Uterus (tissue), 3 donors: ENCODE measurements at regions not wholly inside any gene's neighbourhood (a gene's known extent, or its start where the extent isn't known, plus 50 kb on each side); places are given as distances from the start of the nearest gene placed in this dataset.

Experiments used
- DNase-seq, 2 donors: peaks; one replicate each; pipeline ENCODE4 v3.0.0-alpha.2; 2019 to 2020
- H3K27ac ChIP-seq, 2 donors: fragments of 200-600 bp; sonication (generic); 1 replicate in 1 of 2; 2 replicates in 1 of 2; pipeline ENCODE4 v1.5.1; 2016 to 2018
- H3K27me3 ChIP-seq, 2 donors: fragments of 200-600 bp; sonication (generic); one replicate each; pipeline ENCODE4 v1.5.1; 2018 to 2019; ENCODE audit warnings: control low read depth in 1 of 2
- H3K36me3 ChIP-seq, 2 donors: fragments of 200-600 bp; sonication (generic); one replicate each; pipeline ENCODE4 v1.5.1; 2019; ENCODE audit warnings: control low read depth in 1 of 2
- H3K4me1 ChIP-seq, 2 donors: fragments of 200-600 bp; sonication (generic); one replicate each; pipeline ENCODE4 v1.5.1; 2018 to 2019; ENCODE audit warnings: control low read depth in 1 of 2
- H3K4me3 ChIP-seq, 2 donors: fragments of 200-600 bp; sonication (generic); 1 replicate in 1 of 2; 2 replicates in 1 of 2; pipeline ENCODE4 v1.5.1; 2018 to 2019; ENCODE audit warnings: mild to moderate bottlenecking in 1 of 2
- H3K9me3 ChIP-seq, 2 donors: fragments of 200-600 bp; sonication (generic); one replicate each; pipeline ENCODE4 v1.5.1; 2019; ENCODE audit warnings: control low read depth in 1 of 2
- POLR2A ChIP-seq, 2 donors: fragments of 450-650 bp; IDR thresholded peaks; one replicate each; pipeline ENCODE4 v1.6.1; 2016; ENCODE audit warnings: antibody characterized with exemption in 2 of 2, mild to moderate bottlenecking in 1 of 2, moderate library complexity in 1 of 2
- intact Hi-C: fragments of 100-400 bp; cut with DNase I; formaldehyde crosslinking; loops from one replicate; pipeline ENCODE4 v1.15.1; 2023; ENCODE audit warnings: low total_unique reads
- TF ChIP-seq, protein P1 (sequence below), 4 experiments: fragments of 200-600 bp in 2 of 4; fragments of 450-650 bp in 2 of 4; sonication (generic) in 2 of 4; IDR thresholded peaks; one replicate each; pipeline ENCODE4 v1.5.1; 2016 to 2019; ENCODE audit warnings: antibody characterized with exemption in 4 of 4, mild to moderate bottlenecking in 2 of 4, moderate library complexity in 1 of 4
- donor health status: DM: yes; HTN: yes; CAD: no.

DNA sequence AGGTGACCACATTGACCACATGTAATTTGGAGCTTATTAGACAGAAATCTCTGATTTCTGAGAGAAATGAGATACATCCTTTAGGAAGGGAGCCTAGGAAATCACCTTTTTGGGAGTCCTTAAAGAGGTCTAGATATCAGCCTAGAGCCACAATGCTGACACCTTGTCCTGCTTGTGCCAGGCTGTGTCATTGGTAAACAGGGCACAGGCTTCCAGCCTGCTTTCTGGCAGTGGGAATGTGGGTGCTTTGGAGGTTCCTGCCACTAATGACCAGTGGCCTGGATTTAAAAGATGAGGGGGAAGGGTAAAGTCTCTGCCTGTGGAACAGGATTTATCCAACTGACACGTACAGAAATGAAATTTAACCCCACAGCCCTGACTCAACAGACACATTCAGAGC is 169.8 kb upstream of the KBTBD8 start:
- no peak for DNase-seq
- Histone ChIP-seq H3K9me3 (no peaks in the 10 kb centered on the region), H3K27me3 (no peaks in the 10 kb centered on the region), H3K4me3 (no peak overlapping the region), H3K36me3 (no peaks in the 10 kb centered on the region), H3K4me1 (no peaks in the 10 kb centered on the region), H3K27ac (no peak overlapping the region)
- intact Hi-C loops, result no loop called here
- no peak for TF ChIP-seq POLR2A (IDR thresholded peaks at IDR 0.05)
- TF ChIP-seq, protein P1, sequence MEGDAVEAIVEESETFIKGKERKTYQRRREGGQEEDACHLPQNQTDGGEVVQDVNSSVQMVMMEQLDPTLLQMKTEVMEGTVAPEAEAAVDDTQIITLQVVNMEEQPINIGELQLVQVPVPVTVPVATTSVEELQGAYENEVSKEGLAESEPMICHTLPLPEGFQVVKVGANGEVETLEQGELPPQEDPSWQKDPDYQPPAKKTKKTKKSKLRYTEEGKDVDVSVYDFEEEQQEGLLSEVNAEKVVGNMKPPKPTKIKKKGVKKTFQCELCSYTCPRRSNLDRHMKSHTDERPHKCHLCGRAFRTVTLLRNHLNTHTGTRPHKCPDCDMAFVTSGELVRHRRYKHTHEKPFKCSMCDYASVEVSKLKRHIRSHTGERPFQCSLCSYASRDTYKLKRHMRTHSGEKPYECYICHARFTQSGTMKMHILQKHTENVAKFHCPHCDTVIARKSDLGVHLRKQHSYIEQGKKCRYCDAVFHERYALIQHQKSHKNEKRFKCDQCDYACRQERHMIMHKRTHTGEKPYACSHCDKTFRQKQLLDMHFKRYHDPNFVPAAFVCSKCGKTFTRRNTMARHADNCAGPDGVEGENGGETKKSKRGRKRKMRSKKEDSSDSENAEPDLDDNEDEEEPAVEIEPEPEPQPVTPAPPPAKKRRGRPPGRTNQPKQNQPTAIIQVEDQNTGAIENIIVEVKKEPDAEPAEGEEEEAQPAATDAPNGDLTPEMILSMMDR (IDR thresholded peaks at IDR 0.05), result no peak

DNA sequence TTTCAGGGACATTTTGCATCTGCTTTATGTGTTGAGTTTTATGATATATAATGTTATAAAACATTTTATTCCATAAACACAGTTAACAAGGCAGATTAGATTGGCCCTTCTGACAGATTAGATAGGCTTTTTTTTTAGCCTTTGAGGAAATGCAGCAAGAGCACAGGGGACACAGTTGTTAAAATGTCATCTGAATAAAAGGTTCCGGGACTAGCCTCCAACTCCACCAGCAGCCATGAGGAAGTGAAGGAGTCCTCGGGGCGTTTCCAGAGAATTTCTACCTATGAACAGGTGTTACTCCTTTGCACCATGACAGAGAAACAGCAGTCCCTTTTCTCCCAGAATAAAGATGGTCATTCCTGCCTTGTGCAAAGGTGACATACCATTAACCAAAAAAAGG is 167.8 kb upstream of the KBTBD8 start:
- Histone ChIP-seq H3K27me3 (no peaks in the 10 kb centered on the region), H3K4me1 (no peaks in the 10 kb centered on the region), H3K36me3 (no peaks in the 10 kb centered on the region), H3K4me3 (no peak overlapping the region), H3K9me3 (no peaks in the 10 kb centered on the region), H3K27ac (no peak overlapping the region)
- intact Hi-C loops, result no loop called here
- DNase-seq, result no peak
- TF ChIP-seq, protein P1 (IDR thresholded peaks at IDR 0.05), result no peak
- TF ChIP-seq POLR2A (IDR thresholded peaks at IDR 0.05), result no peak

DNA sequence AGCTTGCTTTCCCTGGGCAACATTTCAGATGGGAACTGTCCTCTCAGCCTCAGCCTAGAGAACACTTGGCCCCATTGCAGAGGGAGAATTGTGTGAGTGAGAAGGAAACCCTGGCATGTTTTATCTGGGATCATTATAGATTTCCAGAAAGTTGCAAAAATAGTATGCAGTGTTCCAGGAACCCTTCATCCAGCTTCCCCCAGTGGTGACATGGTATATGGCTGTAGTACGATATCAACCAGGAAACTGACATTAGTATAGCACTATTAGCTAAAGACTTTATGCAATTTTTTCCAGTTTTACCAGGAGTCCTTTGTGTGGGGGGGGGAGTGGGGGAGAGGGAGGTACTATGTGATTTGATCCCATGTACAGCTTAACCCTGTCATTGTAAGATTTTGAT is 166.2 kb upstream of the KBTBD8 start:
- intact Hi-C loops, result no loop called here
- no peak for TF ChIP-seq POLR2A (IDR thresholded peaks at IDR 0.05)
- TF ChIP-seq, protein P1 (IDR thresholded peaks at IDR 0.05), result no peak
- no peaks in the 10 kb centered on the region for H3K27me3 ChIP-seq
- no peaks in the 10 kb centered on the region for H3K4me1 ChIP-seq
- DNase-seq, result no peak
- no peak overlapping the region for H3K4me3 ChIP-seq
- no peaks in the 10 kb centered on the region for H3K36me3 ChIP-seq
- H3K9me3 ChIP-seq, result no peaks in the 10 kb centered on the region
- H3K27ac ChIP-seq, result no peak overlapping the region

DNA sequence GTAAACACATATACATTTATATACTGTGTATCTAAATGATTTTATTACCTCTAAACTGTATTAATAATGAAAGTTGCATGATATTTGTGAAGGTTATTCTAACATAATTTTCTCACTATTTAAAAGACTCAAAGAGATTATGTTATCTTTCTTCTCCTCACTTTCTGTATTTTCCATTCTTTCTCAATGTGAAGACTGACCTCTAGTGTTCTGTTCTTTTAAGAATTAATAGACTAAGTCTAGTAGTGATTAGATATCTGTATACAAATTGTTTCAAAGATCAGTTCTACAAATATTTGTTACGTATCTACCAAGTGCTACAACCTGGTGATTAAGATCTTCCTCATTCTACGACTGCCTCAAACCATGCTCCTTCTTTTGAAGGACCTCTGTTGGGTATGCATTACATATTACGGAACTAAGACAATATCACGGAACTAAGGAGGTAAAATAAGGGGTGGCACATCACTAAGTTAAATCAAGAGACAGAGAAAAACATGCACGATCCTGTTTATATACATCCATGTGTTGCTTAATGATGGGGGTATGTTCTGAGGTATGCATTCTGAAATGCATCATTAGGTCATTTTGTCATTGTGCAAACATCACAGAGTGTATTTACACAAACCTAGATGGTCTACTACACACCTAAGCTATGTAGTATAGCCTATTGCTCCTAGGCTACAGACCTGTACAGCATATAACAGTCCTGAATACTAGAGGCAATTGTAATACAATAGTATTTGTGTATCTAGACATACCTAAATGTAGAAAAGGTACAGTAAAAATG is 161.5 kb upstream of the KBTBD8 start:
- no peaks in the 10 kb centered on the region for H3K4me1 ChIP-seq
- TF ChIP-seq, protein P1 (IDR thresholded peaks at IDR 0.05), result no peak
- no peak for TF ChIP-seq POLR2A (IDR thresholded peaks at IDR 0.05)
- no peaks in the 10 kb centered on the region for H3K36me3 ChIP-seq
- no peak overlapping the region for H3K27ac ChIP-seq
- no peak overlapping the region for H3K4me3 ChIP-seq
- no peak for DNase-seq
- intact Hi-C loops, result no loop called here
- no peaks in the 10 kb centered on the region for H3K27me3 ChIP-seq
- no peaks in the 10 kb centered on the region for H3K9me3 ChIP-seq

DNA sequence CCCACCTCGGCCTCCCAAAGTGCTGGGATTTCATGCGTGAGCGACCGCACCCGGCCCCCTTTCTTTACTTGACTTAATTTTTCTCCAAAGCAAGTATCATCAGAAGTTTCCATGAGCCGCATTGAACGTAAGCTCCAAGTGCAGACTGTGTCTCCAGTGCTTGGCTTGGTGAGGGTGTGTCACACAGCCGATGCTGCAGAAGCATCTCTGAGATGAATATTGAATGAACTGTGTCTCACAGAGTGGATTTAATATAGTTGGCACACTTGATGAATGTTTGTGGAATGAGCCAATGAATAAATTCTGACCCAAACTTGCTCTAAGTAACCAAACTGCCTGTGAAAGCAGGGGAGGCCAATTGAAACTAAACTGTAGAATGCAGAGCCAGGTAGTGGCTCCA is 159.4 kb upstream of the KBTBD8 start:
- Histone ChIP-seq H3K9me3 (no peaks in the 10 kb centered on the region), H3K36me3 (no peaks in the 10 kb centered on the region), H3K4me1 (no peaks in the 10 kb centered on the region), H3K27ac (no peak overlapping the region), H3K27me3 (no peaks in the 10 kb centered on the region), H3K4me3 (no peak overlapping the region)
- no peak for TF ChIP-seq POLR2A (IDR thresholded peaks at IDR 0.05)
- TF ChIP-seq, protein P1 (IDR thresholded peaks at IDR 0.05), result no peak
- intact Hi-C loops, result no loop called here
- no peak for DNase-seq
